CD4-positive, alpha-beta T cell treated with Interleukin-21 for 1 hour (primary cell): ENCODE measurements at regions not wholly inside any gene's neighbourhood (a gene's known extent, or its start where the extent isn't known, plus 50 kb on each side); places are given as distances from the start of the nearest gene placed in this dataset.
"Not testable (repeated sequence)": the region's sequence is repeated elsewhere in the genome, so short reads cannot be mapped to it uniquely, and the experiment has no call there.

Experiments used
- DNase-seq: peaks from one replicate; pipeline ENCODE4 v3.0.0-alpha.2; 2020

- no peak for DNase-seq
These were observed 101.4 kb downstream of the ADRA2C start for GRCh38 chr4:3867403-3868100.

- DNase-seq: no peak
These were observed 102.3 kb downstream of the ADRA2C start for GRCh38 chr4:3868211-3869173.

- no peak for DNase-seq
These were observed 103.0 kb downstream of the ADRA2C start for GRCh38 chr4:3869174-3869572.

GRCh38 chr4:3869661-3870566 lies 103.7 kb downstream of the ADRA2C start:
- no peak for DNase-seq

GRCh38 chr4:3870567-3870962 lies 104.4 kb downstream of the ADRA2C start:
- DNase-seq: no peak

- peak; percentile 19 for DNase-seq
These were observed 105.1 kb downstream of the ADRA2C start for GRCh38 chr4:3871181-3871852.

- DNase-seq: no peak
These were observed 106.0 kb downstream of the ADRA2C start for GRCh38 chr4:3871881-3872833.

GRCh38 chr4:3872834-3873313 lies 106.7 kb downstream of the ADRA2C start:
- no peak for DNase-seq

GRCh38 chr4:3873408-3874027 lies 107.3 kb downstream of the ADRA2C start:
- DNase-seq: no peak

GRCh38 chr4:3874028-3874415 lies 107.8 kb downstream of the ADRA2C start:
- no peak for DNase-seq

- DNase-seq: no peak
These were observed 108.4 kb downstream of the ADRA2C start for GRCh38 chr4:3874525-3875110.

- DNase-seq: no peak
These were observed 109.3 kb downstream of the ADRA2C start for GRCh38 chr4:3875466-3875865.

- not testable (repeated sequence) for DNase-seq
These were observed 110.1 kb downstream of the ADRA2C start for GRCh38 chr4:3876057-3876845.

GRCh38 chr4:3877236-3877635 lies 111.1 kb downstream of the ADRA2C start:
- DNase-seq: no peak

GRCh38 chr4:3877868-3878267 lies 111.7 kb downstream of the ADRA2C start:
- no peak for DNase-seq

GRCh38 chr4:3878678-3879077 lies 112.5 kb downstream of the ADRA2C start:
- no peak for DNase-seq

- peak; percentile 52 for DNase-seq
These were observed 113.8 kb downstream of the ADRA2C start for GRCh38 chr4:3879681-3880614.

- peak; percentile 62 for DNase-seq
These were observed 114.5 kb downstream of the ADRA2C start for GRCh38 chr4:3880615-3881120.
